SU-DHL-6 (cell line): ENCODE measurements at regions not wholly inside any gene's neighbourhood (a gene's known extent, or its start where the extent isn't known, plus 50 kb on each side); places are given as distances from the start of the nearest gene placed in this dataset.

Experiments
- EZH2phosphoT487 ChIP-seq: fragments of 200-600 bp; sonication (generic), shearing (Covaris generic); conservative IDR thresholded peaks from 2 replicates; pipeline ENCODE4 v1.6.1; 2018; ENCODE audit warnings: mild to moderate bottlenecking, antibody characterized with exemption, low read length, moderate library complexity, mixed read lengths
- TF ChIP-seq, protein P1 (sequence below): fragments of 200-600 bp; sonication (generic); IDR thresholded peaks from one replicate; pipeline ENCODE4 v1.5.1; 2017; ENCODE audit warnings: antibody characterized with exemption, mild to moderate bottlenecking, low read length, moderate library complexity; ENCODE audit not compliant: insufficient read depth, poor library complexity, severe bottlenecking

DNA sequence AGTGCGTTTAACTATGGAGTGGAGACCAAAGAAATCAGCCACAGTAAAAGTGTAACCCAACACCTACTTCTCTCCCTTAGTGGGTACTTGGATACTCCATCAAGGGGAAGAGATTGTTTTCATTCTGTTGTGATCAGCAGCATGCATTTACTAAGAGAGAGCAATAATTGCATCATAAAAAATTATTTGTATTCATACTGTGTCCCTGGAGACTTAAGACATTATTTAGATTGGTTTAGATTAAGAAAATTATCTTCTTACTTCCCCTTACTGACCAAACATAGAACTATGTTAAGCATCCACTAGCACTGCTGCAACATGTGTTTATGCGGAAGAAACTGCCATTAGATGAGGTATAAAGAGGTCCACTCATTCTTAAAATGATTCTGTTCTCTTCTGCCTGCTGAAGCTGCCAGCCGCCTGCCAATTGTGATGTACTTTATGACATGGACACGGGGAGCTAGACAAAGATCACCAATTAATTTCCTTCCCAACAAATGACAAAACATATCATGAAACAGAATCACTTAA, 738.5 kb downstream of the DIAPH3 start:
- TF ChIP-seq, protein P1, sequence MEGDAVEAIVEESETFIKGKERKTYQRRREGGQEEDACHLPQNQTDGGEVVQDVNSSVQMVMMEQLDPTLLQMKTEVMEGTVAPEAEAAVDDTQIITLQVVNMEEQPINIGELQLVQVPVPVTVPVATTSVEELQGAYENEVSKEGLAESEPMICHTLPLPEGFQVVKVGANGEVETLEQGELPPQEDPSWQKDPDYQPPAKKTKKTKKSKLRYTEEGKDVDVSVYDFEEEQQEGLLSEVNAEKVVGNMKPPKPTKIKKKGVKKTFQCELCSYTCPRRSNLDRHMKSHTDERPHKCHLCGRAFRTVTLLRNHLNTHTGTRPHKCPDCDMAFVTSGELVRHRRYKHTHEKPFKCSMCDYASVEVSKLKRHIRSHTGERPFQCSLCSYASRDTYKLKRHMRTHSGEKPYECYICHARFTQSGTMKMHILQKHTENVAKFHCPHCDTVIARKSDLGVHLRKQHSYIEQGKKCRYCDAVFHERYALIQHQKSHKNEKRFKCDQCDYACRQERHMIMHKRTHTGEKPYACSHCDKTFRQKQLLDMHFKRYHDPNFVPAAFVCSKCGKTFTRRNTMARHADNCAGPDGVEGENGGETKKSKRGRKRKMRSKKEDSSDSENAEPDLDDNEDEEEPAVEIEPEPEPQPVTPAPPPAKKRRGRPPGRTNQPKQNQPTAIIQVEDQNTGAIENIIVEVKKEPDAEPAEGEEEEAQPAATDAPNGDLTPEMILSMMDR, result no peak
- TF ChIP-seq EZH2phosphoT487, result no peak
